Umbilical cord (tissue), 1 donor: ENCODE measurements at regions not wholly inside any gene's neighbourhood (a gene's known extent, or its start where the extent isn't known, plus 50 kb on each side); places are given as distances from the start of the nearest gene placed in this dataset.

ENCODE experiments used
- DNase-seq: peaks from one replicate; pipeline ENCODE4 v3.0.0-alpha.2; 2015; ENCODE audit warnings: low spot score

DNA sequence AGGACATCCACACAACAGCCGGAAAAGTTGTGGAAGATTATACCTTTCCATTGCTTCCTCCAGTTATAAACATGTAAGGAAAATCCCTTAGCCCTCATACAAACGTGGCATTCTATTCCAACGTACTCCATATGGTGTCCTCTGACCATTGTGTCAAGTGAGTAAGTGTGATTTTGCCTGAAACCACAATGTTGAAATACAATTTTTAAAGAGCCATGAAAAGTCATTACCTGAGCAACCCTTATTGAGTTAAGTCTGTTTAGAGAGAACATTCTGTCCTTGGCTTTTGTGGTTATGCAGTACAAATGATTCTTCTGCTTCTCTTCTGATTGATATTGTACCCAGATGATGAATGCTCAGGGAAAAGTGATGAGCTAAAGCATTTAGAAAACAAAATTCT is 530.1 kb downstream of the HAO1 start:
- no peak for DNase-seq

DNA sequence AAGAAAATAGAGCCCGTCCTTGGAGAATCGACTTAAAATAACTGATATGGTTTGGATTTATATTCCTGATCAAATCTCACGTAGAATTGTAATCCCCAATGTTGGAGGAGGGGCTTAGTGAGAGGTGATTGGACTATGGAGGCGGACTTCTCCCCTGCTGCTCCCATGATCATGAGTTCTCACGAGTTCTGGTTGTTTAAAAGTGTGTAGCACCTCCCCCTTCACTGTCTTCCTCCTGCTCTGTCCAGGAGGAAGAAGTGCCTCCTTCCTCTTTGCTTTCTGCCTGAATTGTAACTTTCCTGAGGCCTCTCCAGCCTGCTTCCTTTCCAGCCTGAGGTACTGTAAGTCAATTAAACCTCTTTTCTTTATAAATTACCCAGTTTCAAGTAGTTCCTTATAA is 529.2 kb downstream of the HAO1 start:
- DNase-seq, result no peak

DNA sequence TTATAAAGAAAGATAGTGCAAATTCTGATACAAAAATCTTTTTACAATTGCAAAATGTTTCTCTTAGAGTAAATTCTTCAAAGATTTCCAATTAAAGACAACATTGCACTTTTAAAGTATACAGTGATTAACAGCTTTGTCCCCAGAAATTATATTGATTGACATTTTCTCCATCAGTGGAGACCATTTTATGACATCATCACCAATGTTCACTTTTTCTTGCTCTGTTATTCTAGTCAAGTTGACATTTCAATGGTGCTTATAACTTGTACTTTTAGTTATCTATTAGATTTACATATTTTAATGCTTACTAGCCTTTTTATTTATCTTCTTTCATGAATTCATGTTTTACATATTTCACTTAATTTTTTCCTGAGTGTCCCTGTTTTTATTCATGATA is 524.8 kb downstream of the HAO1 start:
- DNase-seq, result no peak

DNA sequence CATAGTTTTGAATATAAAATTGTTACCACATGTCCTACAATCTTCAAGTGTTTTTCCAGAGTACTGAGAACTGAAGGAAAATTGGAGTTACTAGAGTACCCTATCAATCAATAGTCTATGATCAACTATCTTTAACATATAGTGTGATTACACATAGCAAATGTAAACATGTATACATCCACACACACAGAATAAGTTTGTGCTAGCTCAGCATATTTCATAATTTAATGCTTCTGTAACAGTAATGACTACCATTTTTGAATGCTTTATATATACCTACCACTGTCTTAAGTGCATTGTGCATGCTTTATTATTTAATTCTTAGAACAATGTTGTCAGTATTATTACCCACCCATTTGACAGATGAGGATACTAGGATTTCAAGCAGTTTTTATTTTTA is 523.9 kb downstream of the HAO1 start:
- DNase-seq, result no peak

DNA sequence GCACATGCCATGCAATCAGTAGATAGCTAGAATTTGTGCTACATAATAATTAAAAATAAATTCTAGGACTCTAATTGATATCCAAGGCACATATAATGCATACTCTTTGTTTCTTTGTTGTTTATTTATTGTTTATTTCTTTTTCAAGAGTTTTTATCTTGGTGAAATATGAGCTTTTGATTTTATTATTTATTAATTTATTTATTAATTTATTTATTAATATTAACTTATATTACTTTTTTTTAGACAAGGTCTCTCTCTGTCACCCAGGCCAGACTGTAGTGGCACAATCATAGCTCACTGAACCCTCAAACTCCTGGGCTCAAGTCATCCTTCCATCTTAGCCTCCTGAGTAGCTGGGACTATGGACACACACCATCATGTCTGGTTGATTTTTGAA is 519.9 kb downstream of the HAO1 start:
- DNase-seq, result no peak

DNA sequence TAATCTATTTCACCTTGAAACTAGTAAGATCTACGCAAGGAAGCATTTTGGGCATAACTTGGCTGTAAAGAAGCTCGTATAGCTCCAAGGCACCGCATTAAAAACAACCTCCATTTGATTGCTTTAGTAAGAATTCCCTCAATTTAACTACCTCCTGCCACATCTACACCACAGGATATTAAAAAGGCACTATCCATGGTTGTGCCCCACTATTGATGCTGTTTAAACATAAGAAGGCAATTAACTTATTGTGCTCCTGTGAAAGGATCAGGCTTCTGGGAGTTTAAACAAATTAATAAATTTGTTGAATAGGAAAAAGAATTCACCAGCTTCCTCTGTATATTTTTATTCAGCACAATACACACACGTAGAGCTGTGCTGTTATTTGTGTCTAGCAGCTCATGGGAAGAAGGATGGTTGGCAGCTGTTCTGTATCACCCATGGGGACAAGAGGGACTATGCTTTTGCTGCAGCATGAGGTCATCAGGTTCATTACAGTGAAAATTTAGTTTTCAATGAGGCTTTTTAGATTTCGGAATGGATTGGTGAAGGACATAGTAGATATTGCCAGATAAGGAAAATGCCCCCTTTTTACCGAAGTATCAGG is 513.3 kb downstream of the HAO1 start:
- DNase-seq, result no peak

DNA sequence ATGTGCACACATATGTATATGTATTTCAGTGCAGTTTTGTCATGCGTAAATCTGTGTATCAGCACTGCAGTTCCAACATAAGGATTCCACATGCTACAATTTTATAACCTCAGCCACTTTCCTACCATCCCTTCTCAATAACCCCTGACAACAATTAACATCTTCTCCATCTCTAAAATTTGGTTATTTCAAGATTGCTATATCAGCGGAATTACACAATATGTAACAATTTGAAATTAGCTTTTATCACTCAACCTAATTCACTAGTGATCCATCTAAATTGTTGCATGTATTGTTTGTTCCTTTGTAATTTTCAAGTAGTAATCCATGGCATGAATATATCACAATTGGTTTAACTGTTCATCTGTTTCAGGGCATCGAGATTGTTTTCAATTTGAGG is 511.3 kb downstream of the HAO1 start:
- no peak for DNase-seq

DNA sequence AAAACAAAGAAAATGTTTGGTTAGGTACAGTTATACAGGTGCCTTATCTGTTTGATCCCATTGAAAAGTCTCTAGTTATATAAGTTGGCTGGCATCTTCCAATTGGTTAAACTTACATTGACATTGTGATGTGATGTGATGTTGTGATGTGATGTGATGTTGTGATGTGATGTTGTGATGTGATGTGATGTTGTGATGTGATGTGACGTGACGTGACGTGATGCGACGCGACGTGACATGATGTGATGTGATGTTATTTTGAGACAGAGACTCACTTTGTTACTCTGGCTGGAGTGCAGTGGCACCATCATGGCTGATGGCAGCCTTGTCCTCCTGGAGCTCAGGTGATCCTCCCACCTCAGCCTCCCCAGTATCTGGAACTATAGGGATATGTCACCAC is 507.6 kb downstream of the HAO1 start:
- DNase-seq, result no peak

DNA sequence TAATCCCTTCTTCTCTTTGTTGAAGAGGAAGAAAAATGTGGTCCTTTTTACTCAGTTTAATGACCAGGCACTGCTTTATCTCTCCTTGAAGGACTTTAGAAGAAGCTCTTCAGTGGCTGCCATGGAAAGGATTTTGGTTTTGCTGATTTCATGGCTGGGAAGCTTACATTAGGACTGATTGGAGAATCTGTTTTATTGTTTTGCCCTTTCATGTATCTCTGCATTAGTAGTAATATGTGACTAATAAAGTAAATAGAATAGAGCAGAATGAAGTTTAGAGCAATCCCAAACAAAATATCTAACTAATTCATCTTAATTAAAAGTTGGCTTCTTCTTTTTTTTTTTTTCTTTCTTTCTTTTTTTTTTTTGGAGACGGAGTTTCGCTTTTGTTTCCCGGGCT is 502.9 kb downstream of the HAO1 start:
- DNase-seq, result no peak

DNA sequence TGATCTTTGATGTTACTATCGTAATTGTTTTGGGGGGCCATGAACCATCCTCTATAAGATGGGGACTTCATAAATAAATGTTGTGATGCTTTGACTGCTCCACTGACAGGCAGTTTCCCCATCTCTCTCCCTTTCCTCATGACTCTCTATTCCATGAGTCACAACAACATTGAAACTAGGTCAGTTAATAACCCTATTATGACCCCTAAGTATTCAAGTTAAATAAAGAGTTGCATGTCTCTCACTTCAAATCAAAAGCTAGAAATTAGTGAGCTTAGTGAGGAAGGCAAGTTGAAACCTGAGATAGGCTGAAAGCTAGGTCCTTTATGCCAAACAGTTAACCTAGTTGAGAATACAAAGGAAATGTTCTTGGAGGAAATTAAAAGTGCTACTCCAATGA is 491.0 kb downstream of the HAO1 start:
- no peak for DNase-seq

DNA sequence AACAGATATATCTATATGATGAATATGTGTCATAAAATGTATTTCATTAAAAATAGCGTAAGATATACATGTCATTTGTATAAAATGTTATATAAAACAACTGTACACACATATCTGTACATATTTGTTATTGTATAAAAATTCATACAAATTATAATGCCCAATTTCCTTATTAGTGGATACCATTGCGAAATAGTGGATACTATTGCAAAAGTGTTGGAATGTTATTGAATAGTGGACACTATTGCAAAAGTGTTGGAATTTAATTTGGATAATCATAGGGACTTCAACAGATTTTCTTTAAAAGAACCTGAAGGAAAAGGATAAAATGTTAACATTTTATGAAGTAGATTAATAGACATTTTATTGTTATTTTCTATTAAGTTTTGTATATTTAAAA is 487.4 kb downstream of the HAO1 start:
- DNase-seq, result no peak

DNA sequence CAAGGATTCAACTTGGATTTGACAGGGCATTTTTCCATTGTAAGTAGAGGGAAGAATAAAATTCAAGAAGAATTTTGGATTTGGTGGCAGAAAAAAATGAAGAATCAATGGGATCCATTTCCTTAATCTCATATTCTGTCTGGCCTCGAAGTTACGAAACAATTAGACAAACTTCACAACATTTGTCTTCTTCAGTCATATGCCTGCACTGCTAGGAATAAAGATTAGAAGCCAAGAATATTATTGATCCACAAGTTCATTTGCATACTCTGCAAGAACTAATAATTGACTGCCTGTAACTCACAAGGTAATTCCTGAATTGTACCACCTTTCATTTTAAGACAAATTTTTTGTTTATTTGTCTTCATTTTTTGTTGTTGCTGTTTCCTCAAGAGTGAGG is 486.2 kb downstream of the HAO1 start:
- DNase-seq, result no peak

DNA sequence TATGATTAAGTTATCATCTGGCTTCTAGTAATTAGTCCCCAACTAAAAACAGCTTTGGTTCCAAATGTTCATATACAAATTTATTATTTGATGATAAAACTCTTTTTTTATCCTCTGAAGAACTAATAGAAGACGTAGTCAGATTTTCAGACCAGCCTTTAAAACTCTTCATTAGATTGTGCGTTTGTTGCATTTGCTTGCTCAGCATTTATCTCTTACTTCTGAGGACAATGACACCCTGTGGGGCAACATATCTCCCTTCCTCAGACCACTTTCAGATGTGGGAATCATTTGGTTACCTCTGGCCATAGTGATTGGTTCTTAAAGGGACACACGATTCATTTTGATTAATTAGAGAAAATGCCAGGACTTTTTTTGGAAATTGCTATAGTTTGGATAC is 481.8 kb downstream of the HAO1 start:
- DNase-seq, result no peak

DNA sequence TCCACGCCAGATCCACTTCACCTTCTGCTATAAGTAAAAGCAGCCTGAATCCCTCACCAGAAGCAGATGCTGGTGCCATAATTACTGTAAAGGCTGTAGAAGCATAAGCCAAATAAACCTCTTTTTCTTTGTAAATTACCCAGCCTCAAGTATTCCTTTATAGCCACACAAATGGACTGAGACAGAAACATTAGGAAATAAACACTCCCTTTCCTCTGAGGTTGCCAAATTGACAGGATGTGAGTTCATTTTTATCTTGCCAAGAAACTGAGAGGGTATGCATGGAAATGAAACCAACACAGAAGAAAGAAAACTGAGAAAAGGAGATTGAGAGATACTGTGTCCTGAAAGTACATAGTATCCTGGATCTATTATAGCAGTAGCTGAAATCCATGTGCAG is 481.2 kb downstream of the HAO1 start:
- DNase-seq, result no peak

DNA sequence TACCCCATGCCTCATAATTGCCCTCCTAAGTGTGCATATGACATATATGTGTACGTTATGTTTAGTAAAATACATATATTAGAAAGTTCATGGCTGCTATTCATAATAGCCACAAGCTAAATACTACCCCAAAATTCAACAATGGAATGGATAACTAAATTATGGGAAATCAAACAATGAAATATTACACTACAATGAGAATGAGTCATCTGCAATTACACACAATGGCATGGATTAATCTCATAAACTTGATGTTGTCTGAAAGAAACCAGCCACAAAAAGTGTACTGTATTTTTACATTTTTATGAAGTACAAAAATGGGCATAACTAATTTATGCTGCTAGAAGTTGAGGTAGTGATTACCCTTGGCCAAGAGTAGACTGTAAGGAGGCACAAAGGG is 477.0 kb downstream of the HAO1 start:
- no peak for DNase-seq

DNA sequence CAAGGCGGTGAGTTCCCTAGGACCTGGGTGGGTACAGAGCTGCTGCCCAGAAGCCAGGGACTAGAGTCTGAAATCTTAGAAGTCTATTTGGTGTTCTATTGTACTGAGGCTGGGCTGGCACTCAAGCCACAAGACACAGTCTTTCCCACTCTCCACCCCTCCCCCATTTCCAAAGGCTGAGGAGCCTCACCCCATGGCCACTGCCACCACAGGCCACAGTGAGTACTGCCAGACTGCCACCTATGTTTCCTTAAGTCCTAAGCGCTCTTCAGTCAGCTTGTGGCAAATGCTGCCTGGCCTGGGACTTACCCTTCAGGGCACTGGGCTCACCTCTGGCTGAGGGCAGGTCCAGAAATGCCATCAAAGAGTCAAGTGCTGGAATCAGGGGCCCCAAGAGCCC is 469.3 kb downstream of the HAO1 start:
- DNase-seq, result no peak

DNA sequence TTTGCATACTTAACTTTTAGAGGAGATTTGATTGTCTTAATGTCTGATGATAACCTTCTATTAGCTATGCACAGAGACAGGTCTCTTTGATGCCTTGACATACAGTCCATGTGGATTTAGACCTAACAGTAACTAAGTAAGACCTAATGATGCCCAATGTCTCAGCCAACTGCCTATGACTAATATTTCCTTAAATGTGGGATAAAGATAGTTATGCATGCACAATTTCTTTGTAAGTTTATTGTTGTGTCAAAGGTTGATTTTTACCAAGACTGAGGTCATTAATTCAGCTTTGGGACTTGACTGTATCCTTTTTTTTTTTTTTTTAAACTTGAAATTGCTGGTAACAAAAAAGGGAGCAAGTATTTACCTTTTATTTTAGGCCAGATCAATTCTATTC is 450.0 kb downstream of the HAO1 start:
- no peak for DNase-seq

DNA sequence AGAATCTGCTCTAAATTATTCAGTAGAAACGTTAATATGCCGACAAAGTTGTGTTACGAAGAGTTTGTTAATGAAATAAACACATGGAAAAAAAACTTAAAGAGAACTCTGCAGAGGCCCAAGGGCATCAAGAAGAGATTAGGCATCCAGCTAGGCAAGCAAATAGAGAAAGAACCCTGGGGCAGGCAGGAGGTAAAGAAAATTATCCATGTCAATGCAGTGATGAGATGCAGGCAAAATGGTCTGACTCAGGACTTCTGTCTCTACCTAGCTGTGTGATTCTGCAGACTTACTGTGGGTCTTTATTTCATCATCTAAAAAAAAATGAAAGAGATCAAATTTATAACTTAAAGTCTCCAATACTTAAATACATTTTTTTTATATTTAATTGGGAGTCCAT is 448.0 kb downstream of the HAO1 start:
- no peak for DNase-seq

DNA sequence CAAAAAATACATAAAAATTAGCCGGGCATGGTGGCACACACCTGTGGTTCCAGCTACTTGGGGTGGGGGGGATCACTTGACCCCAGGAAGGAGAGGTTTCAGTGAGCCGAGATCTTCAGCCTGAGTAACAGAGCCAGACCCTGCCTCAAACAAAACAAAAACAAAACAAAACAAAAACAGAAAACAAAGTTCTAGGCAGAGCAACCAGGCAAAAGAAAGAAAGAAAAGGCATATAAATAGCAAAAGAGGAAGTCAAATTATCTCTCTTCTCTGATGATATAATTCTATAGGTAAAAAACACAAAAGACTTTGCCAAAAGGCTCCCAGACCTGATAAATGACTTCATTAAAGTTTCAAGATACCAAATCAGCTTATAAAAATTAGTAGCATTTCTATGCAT is 446.9 kb downstream of the HAO1 start:
- no peak for DNase-seq

DNA sequence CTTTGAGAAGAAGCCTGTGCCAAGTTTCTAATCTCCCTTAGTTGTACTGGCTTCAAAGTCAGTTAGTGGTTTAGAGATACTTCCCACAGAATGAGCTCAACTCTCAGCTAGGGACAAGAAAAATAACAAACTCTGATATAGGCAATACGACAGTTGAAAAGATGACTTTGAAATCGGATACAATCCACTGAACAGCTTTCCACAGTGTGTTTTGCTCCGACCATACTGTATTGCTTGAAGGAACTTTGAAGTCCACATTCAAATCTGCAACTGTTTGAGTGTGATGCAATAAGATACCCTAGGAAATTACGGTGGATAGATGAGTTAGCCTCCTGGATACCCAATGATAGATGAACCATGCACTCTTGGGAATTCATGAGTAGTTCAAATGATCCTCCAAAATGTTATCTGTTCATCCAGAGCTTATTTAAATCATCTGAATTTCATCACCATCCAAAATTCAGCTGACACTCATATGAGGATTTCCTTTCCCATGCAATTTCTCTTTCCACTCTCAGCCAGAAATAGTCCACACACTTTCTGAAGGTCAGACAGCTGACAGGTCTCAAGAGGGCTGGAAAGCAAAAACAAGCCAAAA is 443.8 kb downstream of the HAO1 start:
- no peak for DNase-seq

DNA sequence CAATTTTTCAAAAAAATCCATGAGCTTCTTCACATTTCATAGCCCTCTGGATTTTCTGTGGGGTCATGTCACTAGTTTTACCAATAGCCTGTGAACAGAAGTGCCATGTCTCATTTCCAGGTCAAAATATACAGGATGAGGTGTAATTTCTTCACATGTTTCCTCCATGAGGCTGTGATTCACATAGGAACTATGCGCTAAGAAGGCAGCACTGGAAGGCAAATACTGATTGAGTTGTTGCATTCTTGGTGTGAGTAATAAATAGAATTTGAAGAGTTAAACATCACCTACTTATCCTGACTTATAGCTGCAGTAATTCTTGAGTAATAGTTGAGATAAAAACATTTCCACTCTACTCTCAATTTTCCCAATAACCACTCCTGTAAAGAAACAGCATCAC is 442.3 kb downstream of the HAO1 start:
- DNase-seq, result no peak

DNA sequence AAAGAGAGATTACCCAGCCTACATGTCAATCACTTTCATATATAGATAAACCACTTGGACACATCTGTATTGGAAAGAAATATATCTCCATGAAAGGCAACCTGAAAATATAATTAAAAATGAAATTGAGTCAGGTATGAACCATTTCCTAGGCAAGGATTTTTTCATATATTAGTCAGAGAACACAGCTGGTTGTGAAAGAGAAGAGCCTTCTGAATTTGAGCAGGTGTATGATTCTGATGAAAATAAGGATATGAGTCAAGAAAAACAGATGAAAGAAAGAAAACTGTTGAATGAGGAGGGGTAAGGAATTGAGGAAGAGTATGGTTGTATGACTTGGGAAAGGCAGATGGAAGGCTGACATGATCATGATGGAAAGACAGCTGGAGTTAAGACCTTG is 441.1 kb downstream of the HAO1 start:
- no peak for DNase-seq

DNA sequence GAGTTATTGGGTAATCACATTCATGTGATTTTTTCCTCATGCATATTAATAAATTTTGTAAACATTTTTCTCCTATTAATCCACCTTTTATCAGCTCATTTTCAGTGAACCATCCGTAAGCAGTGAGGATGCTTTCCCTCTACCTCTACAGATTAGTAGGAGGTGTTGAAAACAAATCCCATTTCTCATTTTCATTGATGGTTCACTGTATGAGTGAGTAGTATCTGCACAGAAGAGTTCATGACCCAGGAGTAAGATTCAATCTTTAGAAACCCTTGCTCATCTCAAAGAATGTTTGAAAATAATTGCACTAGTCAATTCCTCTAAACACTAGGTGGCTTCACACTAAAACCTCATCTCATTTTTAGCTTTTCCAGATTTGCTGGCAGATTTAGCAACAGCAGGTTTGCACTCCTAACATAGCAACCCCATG is 440.0 kb downstream of the HAO1 start:
- DNase-seq, result no peak

DNA sequence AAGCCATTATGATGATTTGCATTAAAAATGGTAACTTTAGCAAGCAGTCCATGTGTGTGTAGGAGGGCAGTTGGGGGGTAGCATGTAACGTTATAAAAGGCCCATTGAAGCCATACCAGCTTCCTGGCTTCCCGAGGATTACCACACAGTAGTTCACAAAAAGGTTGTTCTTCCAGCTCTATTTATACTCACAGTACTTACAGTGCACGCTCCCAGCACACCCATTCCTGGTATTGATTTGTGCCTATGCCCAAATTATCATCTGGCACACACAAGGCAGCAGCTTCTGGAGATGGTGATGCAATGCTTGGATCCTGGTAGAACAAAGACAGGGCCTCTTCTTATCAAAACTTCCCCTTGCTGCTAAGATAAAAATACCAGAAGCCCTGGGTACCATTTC is 436.8 kb downstream of the HAO1 start:
- no peak for DNase-seq
